ENCODE measurements at regions not wholly inside any gene's neighbourhood (a gene's known extent, or its start where the extent isn't known, plus 50 kb on each side); places are given as distances from the start of the nearest gene placed in this dataset.

DNA sequence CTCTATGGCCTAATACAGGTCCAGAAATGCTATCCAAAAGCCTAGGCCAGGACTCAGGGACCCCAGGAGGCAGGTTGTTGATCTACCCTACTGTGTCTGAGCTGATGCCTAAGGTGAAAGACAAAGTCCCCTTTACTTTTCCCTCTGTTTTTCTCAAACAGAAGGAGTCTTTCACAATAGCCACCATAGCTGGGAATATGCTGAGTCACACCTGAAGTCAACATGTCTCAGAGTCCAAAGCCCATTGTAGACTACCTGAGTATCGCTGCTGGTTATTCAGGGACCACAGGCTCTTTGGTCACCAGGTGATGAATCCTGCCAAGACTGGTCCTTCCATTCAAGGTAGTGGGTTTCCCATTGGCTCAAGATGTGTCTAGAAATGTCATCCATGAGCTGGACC, 562.2 kb downstream of the ACTRT1 start:
- Histone ChIP-seq H2AFZ (ENCODE audit: control insufficient read depth, low read depth, low read length) (no peak overlapping the region), H4K20me1 (ENCODE audit: control insufficient read depth, insufficient read depth) (no peaks in the 10 kb centered on the region), H3K79me2 (ENCODE audit: control insufficient read depth, insufficient read depth, low read length) (no peaks in the 10 kb centered on the region), H3K4me3 (no peak overlapping the region), H3K4me1 (ENCODE audit: control insufficient read depth, insufficient read depth, low read length) (no peaks in the 10 kb centered on the region), H3K9me3 (replicated peaks; ENCODE audit: control insufficient read depth, insufficient read depth, low read length) (no peaks in the 10 kb centered on the region), H3K9ac (ENCODE audit: control insufficient read depth, insufficient read depth, low read length) (no peak overlapping the region), H3K4me2 (ENCODE audit: control insufficient read depth, insufficient read depth) (no peak overlapping the region), H3K27me3 (replicated peaks in 1 of 2; ENCODE audit: control insufficient read depth in 2 of 2, insufficient read depth in 2 of 2, low read length in 1 of 2) (no peaks in the 10 kb centered on the region), H3K27ac (ENCODE audit: control insufficient read depth, insufficient read depth) (no peak overlapping the region), H3K36me3 (ENCODE audit: control insufficient read depth in 2 of 2, insufficient read depth in 2 of 2, low read length in 1 of 2) (no peaks in the 10 kb centered on the region)
- BruUV-seq (replicated peaks): no TSS peak
- in situ Hi-C loops (cut with MboI) (no loop called here), intact Hi-C loops (cut with micrococcal nuclease; ENCODE audit: unreplicated experiment) (no loop called here)
- SMC1A ChIA-PET (ENCODE audit: uncharacterized antibody, unreplicated experiment): no interaction called here
- POLR2A ChIA-PET: no interaction called here
- ATAC-seq (no peak), FAIRE-seq (no peak), DNase-seq (ENCODE audit: low read depth, low spot score) (no peak)
- RAD21 ChIA-PET (ENCODE audit: unreplicated experiment): no interaction called here
- CTCF ChIA-PET: no interaction called here
- 23% methylated on average over 1 of the region's 1 CpG for WGBS (ENCODE audit: insufficient coverage, insufficient replicate concordance, low lambda C conversion rate, missing lambda C conversion rate)
- TF ChIP-seq, protein P1, sequence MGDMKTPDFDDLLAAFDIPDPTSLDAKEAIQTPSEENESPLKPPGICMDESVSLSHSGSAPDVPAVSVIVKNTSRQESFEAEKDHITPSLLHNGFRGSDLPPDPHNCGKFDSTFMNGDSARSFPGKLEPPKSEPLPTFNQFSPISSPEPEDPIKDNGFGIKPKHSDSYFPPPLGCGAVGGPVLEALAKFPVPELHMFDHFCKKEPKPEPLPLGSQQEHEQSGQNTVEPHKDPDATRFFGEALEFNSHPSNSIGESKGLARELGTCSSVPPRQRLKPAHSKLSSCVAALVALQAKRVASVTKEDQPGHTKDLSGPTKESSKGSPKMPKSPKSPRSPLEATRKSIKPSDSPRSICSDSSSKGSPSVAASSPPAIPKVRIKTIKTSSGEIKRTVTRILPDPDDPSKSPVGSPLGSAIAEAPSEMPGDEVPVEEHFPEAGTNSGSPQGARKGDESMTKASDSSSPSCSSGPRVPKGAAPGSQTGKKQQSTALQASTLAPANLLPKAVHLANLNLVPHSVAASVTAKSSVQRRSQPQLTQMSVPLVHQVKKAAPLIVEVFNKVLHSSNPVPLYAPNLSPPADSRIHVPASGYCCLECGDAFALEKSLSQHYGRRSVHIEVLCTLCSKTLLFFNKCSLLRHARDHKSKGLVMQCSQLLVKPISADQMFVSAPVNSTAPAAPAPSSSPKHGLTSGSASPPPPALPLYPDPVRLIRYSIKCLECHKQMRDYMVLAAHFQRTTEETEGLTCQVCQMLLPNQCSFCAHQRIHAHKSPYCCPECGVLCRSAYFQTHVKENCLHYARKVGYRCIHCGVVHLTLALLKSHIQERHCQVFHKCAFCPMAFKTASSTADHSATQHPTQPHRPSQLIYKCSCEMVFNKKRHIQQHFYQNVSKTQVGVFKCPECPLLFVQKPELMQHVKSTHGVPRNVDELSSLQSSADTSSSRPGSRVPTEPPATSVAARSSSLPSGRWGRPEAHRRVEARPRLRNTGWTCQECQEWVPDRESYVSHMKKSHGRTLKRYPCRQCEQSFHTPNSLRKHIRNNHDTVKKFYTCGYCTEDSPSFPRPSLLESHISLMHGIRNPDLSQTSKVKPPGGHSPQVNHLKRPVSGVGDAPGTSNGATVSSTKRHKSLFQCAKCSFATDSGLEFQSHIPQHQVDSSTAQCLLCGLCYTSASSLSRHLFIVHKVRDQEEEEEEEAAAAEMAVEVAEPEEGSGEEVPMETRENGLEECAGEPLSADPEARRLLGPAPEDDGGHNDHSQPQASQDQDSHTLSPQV (IDR thresholded peaks at IDR 0.05): no peak
- TF ChIP-seq, protein P2, sequence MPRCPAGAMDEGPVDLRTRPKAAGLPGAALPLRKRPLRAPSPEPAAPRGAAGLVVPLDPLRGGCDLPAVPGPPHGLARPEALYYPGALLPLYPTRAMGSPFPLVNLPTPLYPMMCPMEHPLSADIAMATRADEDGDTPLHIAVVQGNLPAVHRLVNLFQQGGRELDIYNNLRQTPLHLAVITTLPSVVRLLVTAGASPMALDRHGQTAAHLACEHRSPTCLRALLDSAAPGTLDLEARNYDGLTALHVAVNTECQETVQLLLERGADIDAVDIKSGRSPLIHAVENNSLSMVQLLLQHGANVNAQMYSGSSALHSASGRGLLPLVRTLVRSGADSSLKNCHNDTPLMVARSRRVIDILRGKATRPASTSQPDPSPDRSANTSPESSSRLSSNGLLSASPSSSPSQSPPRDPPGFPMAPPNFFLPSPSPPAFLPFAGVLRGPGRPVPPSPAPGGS (IDR thresholded peaks at IDR 0.05; ENCODE audit: borderline replicate concordance, insufficient read depth, low read depth, low read length, poor library complexity, severe bottlenecking): no peak
- TF ChIP-seq EP300 (IDR thresholded peaks at IDR 0.05; ENCODE audit: borderline replicate concordance in 1 of 2, control insufficient read depth in 1 of 2, low read depth in 2 of 2, low read length in 2 of 2) (no peak), PAX5 (IDR thresholded peaks at IDR 0.05; ENCODE audit: borderline replicate concordance, low read depth, low read length) (no peak)
- TF ChIP-seq, protein P3, sequence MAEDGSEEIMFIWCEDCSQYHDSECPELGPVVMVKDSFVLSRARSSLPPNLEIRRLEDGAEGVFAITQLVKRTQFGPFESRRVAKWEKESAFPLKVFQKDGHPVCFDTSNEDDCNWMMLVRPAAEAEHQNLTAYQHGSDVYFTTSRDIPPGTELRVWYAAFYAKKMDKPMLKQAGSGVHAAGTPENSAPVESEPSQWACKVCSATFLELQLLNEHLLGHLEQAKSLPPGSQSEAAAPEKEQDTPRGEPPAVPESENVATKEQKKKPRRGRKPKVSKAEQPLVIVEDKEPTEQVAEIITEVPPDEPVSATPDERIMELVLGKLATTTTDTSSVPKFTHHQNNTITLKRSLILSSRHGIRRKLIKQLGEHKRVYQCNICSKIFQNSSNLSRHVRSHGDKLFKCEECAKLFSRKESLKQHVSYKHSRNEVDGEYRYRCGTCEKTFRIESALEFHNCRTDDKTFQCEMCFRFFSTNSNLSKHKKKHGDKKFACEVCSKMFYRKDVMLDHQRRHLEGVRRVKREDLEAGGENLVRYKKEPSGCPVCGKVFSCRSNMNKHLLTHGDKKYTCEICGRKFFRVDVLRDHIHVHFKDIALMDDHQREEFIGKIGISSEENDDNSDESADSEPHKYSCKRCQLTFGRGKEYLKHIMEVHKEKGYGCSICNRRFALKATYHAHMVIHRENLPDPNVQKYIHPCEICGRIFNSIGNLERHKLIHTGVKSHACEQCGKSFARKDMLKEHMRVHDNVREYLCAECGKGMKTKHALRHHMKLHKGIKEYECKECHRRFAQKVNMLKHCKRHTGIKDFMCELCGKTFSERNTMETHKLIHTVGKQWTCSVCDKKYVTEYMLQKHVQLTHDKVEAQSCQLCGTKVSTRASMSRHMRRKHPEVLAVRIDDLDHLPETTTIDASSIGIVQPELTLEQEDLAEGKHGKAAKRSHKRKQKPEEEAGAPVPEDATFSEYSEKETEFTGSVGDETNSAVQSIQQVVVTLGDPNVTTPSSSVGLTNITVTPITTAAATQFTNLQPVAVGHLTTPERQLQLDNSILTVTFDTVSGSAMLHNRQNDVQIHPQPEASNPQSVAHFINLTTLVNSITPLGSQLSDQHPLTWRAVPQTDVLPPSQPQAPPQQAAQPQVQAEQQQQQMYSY (CRISPR knock-in tag; IDR thresholded peaks at IDR 0.05): no peak
- TF ChIP-seq, protein P4, sequence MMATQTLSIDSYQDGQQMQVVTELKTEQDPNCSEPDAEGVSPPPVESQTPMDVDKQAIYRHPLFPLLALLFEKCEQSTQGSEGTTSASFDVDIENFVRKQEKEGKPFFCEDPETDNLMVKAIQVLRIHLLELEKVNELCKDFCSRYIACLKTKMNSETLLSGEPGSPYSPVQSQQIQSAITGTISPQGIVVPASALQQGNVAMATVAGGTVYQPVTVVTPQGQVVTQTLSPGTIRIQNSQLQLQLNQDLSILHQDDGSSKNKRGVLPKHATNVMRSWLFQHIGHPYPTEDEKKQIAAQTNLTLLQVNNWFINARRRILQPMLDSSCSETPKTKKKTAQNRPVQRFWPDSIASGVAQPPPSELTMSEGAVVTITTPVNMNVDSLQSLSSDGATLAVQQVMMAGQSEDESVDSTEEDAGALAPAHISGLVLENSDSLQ (IDR thresholded peaks at IDR 0.05): no peak
- TF ChIP-seq, protein P5, sequence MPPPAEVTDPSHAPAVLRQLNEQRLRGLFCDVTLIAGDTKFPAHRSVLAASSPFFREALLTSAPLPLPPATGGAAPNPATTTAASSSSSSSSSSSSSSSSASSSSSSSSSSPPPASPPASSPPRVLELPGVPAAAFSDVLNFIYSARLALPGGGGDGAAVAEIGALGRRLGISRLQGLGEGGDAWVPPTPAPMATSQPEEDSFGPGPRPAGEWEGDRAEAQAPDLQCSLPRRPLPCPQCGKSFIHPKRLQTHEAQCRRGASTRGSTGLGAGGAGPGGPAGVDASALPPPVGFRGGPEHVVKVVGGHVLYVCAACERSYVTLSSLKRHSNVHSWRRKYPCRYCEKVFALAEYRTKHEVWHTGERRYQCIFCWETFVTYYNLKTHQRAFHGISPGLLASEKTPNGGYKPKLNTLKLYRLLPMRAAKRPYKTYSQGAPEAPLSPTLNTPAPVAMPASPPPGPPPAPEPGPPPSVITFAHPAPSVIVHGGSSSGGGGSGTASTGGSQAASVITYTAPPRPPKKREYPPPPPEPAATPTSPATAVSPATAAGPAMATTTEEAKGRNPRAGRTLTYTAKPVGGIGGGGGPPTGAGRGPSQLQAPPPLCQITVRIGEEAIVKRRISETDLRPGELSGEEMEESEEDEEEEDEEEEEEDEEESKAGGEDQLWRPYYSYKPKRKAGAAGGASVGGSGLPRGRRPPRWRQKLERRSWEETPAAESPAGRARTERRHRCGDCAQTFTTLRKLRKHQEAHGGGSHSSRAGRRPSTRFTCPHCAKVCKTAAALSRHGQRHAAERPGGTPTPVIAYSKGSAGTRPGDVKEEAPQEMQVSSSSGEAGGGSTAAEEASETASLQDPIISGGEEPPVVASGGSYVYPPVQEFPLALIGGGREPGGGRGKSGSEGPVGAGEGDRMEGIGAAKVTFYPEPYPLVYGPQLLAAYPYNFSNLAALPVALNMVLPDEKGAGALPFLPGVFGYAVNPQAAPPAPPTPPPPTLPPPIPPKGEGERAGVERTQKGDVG (CRISPR knock-in tag; IDR thresholded peaks at IDR 0.05): no peak
- TF ChIP-seq, protein P6, sequence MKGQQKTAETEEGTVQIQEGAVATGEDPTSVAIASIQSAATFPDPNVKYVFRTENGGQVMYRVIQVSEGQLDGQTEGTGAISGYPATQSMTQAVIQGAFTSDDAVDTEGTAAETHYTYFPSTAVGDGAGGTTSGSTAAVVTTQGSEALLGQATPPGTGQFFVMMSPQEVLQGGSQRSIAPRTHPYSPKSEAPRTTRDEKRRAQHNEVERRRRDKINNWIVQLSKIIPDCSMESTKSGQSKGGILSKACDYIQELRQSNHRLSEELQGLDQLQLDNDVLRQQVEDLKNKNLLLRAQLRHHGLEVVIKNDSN (IDR thresholded peaks at IDR 0.05; ENCODE audit: borderline replicate concordance, extremely low read length, insufficient read depth, low read depth, low read length): no peak

Data from GM12878 (cell line).